H7 (cell line): ENCODE measurements at regions not wholly inside any gene's neighbourhood (a gene's known extent, or its start where the extent isn't known, plus 50 kb on each side); places are given as distances from the start of the nearest gene placed in this dataset.

ENCODE experiments used
- DNase-seq: peaks from one replicate; pipeline ENCODE4 v3.0.0; 2012
- H3K27me3 ChIP-seq: 2 replicates; pipeline ENCODE4 v1.6.0; 2011; ENCODE audit warnings: mild to moderate bottlenecking, low read length; ENCODE audit not compliant: control insufficient read depth, insufficient read depth
- H3K36me3 ChIP-seq: replicated peaks from 2 replicates; pipeline ENCODE4 v1.5.1; 2011; ENCODE audit warnings: low read length; ENCODE audit not compliant: control insufficient read depth, insufficient read depth
- H3K4me3 ChIP-seq: 2 replicates; pipeline ENCODE4 v1.5.1; 2011; ENCODE audit warnings: low read depth, mild to moderate bottlenecking, control low read depth, low read length, moderate library complexity; ENCODE audit not compliant: insufficient read depth

DNA sequence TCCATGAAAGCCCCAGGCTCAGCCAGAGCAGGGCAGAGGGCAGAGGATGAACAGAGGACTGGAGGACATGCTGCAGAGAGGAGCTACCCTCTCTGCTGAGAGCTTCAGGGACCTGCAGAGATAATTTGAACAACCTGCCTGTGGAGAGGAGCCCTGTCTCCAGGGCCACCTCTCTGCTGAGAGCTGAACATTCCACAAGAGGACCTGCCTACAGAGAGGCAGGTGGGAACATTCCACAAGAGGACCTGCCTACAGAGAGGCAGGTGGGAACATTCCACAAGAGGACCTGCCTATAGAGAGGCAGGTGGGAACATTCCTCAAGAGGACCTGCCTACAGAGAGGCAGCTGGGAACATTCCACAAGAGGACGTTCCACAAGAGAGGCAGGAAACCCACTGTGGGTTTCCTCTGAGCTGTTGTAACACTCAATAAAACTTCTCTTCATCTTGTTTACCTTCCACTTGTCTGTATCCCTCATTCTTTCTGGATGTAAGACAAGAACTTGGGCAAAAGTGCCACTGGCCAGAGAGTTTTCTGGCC, 551.9 kb upstream of the CA10 start:
- H3K4me3 ChIP-seq, result no peak overlapping the region
- H3K36me3 ChIP-seq, result no peaks in the 10 kb centered on the region
- no peaks in the 10 kb centered on the region for H3K27me3 ChIP-seq
- DNase-seq, result no peak

- Histone ChIP-seq H3K4me3 (no peak overlapping the region), H3K36me3 (no peaks in the 10 kb centered on the region), H3K27me3 (no peaks in the 10 kb centered on the region)
- no peak for DNase-seq
These were observed 551.2 kb upstream of the CA10 start for GRCh38 chr17:52709724-52710123.

DNA sequence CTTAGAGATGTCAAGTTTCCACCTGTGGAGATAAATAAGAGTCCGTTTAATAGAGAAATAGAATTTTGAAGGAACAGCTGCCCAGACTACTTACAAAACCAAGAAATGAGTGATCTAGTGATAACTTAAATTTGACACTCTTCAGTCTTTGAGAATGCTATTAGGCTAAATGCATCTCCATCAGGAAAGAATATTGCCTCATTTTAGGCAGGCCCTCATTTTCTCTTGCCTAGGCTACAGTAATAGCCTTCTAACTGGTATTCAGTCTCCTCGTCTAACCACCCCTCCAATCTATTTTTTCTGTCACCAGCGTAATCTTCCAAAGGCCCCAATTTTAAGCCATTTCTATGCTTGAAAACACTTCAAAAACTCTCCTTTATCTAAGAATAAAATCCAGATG, 537.8 kb upstream of the CA10 start:
- H3K36me3 ChIP-seq, result no peaks in the 10 kb centered on the region
- no peak for DNase-seq
- H3K4me3 ChIP-seq, result no peak overlapping the region
- H3K27me3 ChIP-seq, result no peaks in the 10 kb centered on the region

DNA sequence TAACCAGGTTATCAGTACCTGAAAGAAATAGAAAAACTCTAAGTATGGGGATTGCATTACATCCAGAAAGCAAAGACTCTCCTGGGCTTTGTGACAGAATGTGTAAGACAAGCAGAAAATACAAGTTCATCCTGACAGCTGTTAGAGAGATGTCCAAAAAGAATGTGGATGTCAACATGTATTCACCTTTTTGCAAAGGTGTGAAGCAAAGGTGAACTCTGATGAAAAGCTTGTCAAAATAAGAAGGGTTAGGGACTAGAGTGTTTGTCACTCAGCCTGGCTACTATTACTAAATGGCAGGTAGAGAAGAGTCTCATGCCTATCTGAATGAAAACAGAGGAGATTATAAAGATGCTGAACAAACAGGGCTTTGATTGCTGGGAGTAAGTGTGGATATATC, 527.6 kb upstream of the CA10 start:
- H3K27me3 ChIP-seq, result no peaks in the 10 kb centered on the region
- no peak for DNase-seq
- H3K4me3 ChIP-seq, result no peak overlapping the region
- no peaks in the 10 kb centered on the region for H3K36me3 ChIP-seq

- no peaks in the 10 kb centered on the region for H3K36me3 ChIP-seq
- no peak for DNase-seq
- H3K4me3 ChIP-seq, result no peak overlapping the region
- no peaks in the 10 kb centered on the region for H3K27me3 ChIP-seq
These were observed 523.0 kb upstream of the CA10 start for GRCh38 chr17:52681480-52681879.

- no peaks in the 10 kb centered on the region for H3K36me3 ChIP-seq
- H3K4me3 ChIP-seq, result no peak overlapping the region
- no peak for DNase-seq
- H3K27me3 ChIP-seq, result no peaks in the 10 kb centered on the region
These were observed 519.7 kb upstream of the CA10 start for GRCh38 chr17:52678211-52678610.

DNA sequence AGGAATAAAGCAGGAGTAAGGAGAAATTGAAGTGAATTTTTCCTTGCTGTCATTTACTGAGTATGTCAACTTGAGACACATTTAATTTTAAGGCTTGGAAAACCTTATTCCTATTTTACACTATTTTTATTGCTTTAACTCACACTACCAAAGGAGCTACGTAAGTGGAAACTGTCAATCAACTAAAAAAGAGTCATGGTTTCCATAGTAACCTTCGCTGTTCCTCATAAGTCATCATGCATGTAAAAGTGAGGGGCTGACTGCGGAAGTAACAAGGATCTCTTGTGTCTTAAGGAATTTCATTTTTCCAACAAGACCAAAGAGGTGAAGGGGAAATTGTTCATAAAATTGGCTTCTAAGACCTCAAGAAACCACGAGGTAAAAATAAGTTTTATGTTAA, 516.2 kb upstream of the CA10 start:
- Histone ChIP-seq H3K27me3 (no peaks in the 10 kb centered on the region), H3K4me3 (no peak overlapping the region), H3K36me3 (no peaks in the 10 kb centered on the region)
- no peak for DNase-seq

DNA sequence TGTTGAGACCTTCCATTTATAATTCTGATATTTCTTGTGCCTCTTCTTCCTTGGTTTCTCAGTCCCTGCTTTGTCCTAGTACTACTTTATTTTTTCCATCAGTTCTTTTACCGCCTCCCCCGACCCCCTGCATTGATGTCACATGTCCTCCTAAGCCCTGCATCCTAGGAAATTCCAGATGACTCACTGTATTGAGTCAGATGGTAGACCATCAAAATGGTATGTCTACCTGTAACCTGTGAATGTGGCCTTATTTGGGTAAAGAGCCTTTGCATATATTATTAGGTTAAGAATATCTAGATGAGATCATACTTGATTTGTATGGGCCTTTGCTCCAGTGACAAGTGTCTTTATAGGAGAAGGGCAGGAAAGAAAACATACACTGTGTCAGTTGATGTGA, 515.3 kb upstream of the CA10 start:
- DNase-seq, result no peak

DNA sequence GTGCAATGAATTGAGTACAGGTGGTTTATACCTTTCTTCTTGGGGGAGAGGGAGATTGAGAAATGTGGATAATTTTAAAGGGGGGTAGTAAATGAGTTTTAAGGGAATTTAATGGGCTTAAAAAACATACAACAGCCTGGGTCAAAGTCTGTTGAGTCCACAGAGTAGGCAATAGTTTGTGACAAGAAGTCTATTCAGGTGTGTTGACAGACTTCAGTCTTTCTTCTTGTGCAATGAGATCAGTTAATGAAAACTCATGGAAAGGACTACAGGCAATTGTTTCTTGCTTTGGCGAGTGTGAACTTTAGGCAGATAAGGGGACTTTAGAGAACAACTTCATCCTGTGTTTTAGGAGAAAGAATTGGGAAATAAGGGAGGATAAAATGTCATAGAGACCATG, 507.8 kb upstream of the CA10 start:
- Histone ChIP-seq H3K36me3 (no peaks in the 10 kb centered on the region), H3K27me3 (no peaks in the 10 kb centered on the region), H3K4me3 (no peak overlapping the region)
- no peak for DNase-seq

More for the DNA sequence above, 515.3 kb upstream of the CA10 start:
- Histone ChIP-seq H3K27me3 (no peaks in the 10 kb centered on the region), H3K36me3 (no peaks in the 10 kb centered on the region), H3K4me3 (no peak overlapping the region)

GRCh38 chr17:52660692-52661091, 502.2 kb upstream of the CA10 start:
- H3K27me3 ChIP-seq, result no peaks in the 10 kb centered on the region
- no peaks in the 10 kb centered on the region for H3K36me3 ChIP-seq
- DNase-seq, result no peak
- H3K4me3 ChIP-seq, result no peak overlapping the region

DNA sequence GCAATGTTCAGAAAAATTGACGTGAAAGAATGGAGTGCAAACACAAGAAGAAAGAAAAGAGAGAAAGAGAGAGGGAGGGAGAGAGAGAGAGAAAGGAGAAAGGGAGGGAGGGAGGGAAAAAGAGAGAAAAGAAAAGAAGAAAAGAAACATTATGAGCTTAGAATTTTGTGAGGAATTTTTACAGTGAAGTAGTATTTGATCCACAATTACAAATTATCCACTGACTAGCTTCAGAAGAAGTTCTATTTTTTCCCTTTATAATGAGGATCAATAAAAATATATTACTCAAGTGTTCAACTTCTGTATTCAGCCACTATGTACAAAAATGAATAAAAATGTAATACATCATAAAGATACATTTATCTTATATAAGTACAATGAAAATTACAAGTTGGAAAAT, 494.5 kb upstream of the CA10 start:
- no peaks in the 10 kb centered on the region for H3K36me3 ChIP-seq
- DNase-seq, result no peak
- no peak overlapping the region for H3K4me3 ChIP-seq
- no peaks in the 10 kb centered on the region for H3K27me3 ChIP-seq

DNA sequence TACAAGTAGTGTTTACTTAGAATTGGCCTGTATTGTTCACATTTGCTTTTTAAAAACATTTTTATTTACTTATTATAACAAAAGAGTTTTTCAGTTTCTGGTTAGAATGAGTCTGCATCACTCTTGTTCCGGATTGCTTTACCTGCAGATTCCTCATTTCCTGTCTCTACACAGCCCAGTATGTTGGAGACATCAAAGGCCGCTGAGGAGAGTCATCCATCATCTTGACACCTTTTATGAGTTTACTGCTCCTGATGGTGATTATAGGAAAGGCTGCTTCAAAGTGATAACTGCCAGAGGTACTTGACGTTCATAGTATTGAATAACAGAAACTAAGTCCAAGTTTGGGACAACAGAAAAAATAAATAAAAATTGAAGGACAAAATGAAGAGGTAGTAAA, 490.5 kb upstream of the CA10 start:
- Histone ChIP-seq H3K36me3 (no peaks in the 10 kb centered on the region), H3K4me3 (no peak overlapping the region), H3K27me3 (no peaks in the 10 kb centered on the region)
- no peak for DNase-seq

DNA sequence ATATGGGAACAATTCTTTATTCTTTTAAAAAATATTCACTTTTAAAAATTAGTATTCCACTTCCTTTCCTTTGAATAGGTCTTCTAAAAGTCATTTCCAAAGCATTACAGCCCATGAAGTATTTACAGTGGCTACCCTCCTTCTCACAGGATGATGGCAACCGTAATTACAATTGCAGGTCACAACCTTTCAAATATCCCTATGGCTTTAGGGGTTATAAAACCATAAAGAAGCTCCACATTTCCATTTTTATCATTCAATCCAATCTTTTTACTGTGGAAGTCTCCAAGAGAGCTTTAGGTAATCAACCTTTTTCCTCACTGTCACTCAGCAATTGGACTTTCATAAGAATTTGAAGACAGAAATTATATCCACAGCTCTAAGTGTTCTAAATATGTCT, 488.9 kb upstream of the CA10 start:
- Histone ChIP-seq H3K4me3 (no peak overlapping the region), H3K36me3 (no peaks in the 10 kb centered on the region), H3K27me3 (no peaks in the 10 kb centered on the region)
- no peak for DNase-seq

- no peaks in the 10 kb centered on the region for H3K36me3 ChIP-seq
- DNase-seq, result no peak
- no peaks in the 10 kb centered on the region for H3K27me3 ChIP-seq
- H3K4me3 ChIP-seq, result no peak overlapping the region
These were observed 477.9 kb upstream of the CA10 start for GRCh38 chr17:52636443-52636842.

- no peak for DNase-seq
- H3K36me3 ChIP-seq, result no peaks in the 10 kb centered on the region
- no peak overlapping the region for H3K4me3 ChIP-seq
These were observed 448.1 kb upstream of the CA10 start for GRCh38 chr17:52606590-52606989.

GRCh38 chr17:52606098-52606497, 447.6 kb upstream of the CA10 start:
- no peaks in the 10 kb centered on the region for H3K27me3 ChIP-seq
- no peaks in the 10 kb centered on the region for H3K36me3 ChIP-seq
- no peak overlapping the region for H3K4me3 ChIP-seq
- DNase-seq, result no peak

More at GRCh38 chr17:52606590-52606989, 448.1 kb upstream of the CA10 start:
- no peaks in the 10 kb centered on the region for H3K27me3 ChIP-seq
